H9 (cell line): ENCODE measurements at regions not wholly inside any gene's neighbourhood (a gene's known extent, or its start where the extent isn't known, plus 50 kb on each side); places are given as distances from the start of the nearest gene placed in this dataset.

ENCODE experiments used
- DNase-seq: peaks from one replicate; pipeline ENCODE4 v3.0.0-alpha.2; 2017
- H2AFZ ChIP-seq: one replicate; pipeline ENCODE4 v1.6.1; 2013; ENCODE audit warnings: mild to moderate bottlenecking, low read length, control low read depth, moderate library complexity
- H2AK5ac ChIP-seq: 2 replicates; pipeline ENCODE4 v1.6.1; 2013; ENCODE audit warnings: low read length, control low read depth, mixed read lengths; ENCODE audit not compliant: insufficient read length
- H2BK120ac ChIP-seq: one replicate; pipeline ENCODE4 v1.6.1; 2013; ENCODE audit warnings: low read depth, mild to moderate bottlenecking, low read length, control low read depth, inconsistent platforms; ENCODE audit not compliant: poor library complexity, severe bottlenecking
- H2BK12ac ChIP-seq: 2 replicates; pipeline ENCODE4 v1.6.1; 2013; ENCODE audit warnings: low read length, control low read depth, mixed read lengths, low read depth; ENCODE audit not compliant: insufficient read length
- H2BK15ac ChIP-seq: 2 replicates; pipeline ENCODE4 v1.6.1; 2013; ENCODE audit warnings: low read depth, low read length, control low read depth
- H2BK20ac ChIP-seq: one replicate; pipeline ENCODE4 v1.6.1; 2013; ENCODE audit warnings: low read depth, mild to moderate bottlenecking, low read length, control low read depth, inconsistent platforms; ENCODE audit not compliant: poor library complexity, severe bottlenecking
- H2BK5ac ChIP-seq: 2 replicates; pipeline ENCODE4 v1.6.1; 2013; ENCODE audit warnings: low read length, control low read depth, mixed read lengths; ENCODE audit not compliant: insufficient read length
- H3K14ac ChIP-seq: 2 replicates; pipeline ENCODE4 v1.6.1; 2013; ENCODE audit warnings: low read length, control low read depth; ENCODE audit not compliant: insufficient read depth
- H3K18ac ChIP-seq: 2 replicates; pipeline ENCODE4 v1.6.1; 2013; ENCODE audit warnings: low read depth, mild to moderate bottlenecking, mixed read lengths, low read length, control low read depth; ENCODE audit not compliant: insufficient read length
- H3K23ac ChIP-seq: 2 replicates; pipeline ENCODE4 v1.6.1; 2013; ENCODE audit warnings: low read length, control low read depth, mixed read lengths, low read depth; ENCODE audit not compliant: insufficient read length
- H3K23me2 ChIP-seq: 2 replicates; pipeline ENCODE4 v1.6.1; 2013; ENCODE audit warnings: low read depth, mild to moderate bottlenecking, mixed read lengths, low read length, control low read depth; ENCODE audit not compliant: insufficient read length, poor library complexity, severe bottlenecking
- H3K27ac ChIP-seq: 2 replicates; pipeline ENCODE4 v1.5.1; 2013; ENCODE audit warnings: low read length, control low read depth, mixed read lengths, low read depth; ENCODE audit not compliant: insufficient read length
- H3K27me3 ChIP-seq: 2 replicates; pipeline ENCODE4 v1.6.1; 2013; ENCODE audit warnings: low read length, control low read depth, inconsistent platforms; ENCODE audit not compliant: insufficient read depth
- H3K4ac ChIP-seq: 2 replicates; pipeline ENCODE4 v1.6.1; 2013; ENCODE audit warnings: low read depth, mild to moderate bottlenecking, control low read depth, inconsistent platforms, low read length, moderate library complexity
- H3K4me1 ChIP-seq: 2 replicates; pipeline ENCODE4 v1.6.1; 2013; ENCODE audit warnings: low read length, control low read depth, inconsistent platforms; ENCODE audit not compliant: insufficient read depth
- H3K4me2 ChIP-seq: 2 replicates; pipeline ENCODE4 v1.6.1; 2013; ENCODE audit warnings: low read length, control low read depth, mixed read lengths; ENCODE audit not compliant: insufficient read length, insufficient read depth
- H3K56ac ChIP-seq: 2 replicates; pipeline ENCODE4 v1.6.1; 2013; ENCODE audit warnings: low read depth, mild to moderate bottlenecking, mixed read lengths, low read length, control low read depth; ENCODE audit not compliant: insufficient read length
- H3K79me1 ChIP-seq: 2 replicates; pipeline ENCODE4 v1.6.1; 2013; ENCODE audit warnings: low read depth, mild to moderate bottlenecking, moderate library complexity, low read length, control low read depth, inconsistent platforms; ENCODE audit not compliant: insufficient read depth, poor library complexity, severe bottlenecking
- H3K79me2 ChIP-seq: 2 replicates; pipeline ENCODE4 v1.6.1; 2013; ENCODE audit warnings: low read length, control low read depth, inconsistent platforms; ENCODE audit not compliant: insufficient read depth
- H3K9ac ChIP-seq: 2 replicates; pipeline ENCODE4 v1.6.1; 2013; ENCODE audit warnings: low read length, control low read depth, mixed read lengths; ENCODE audit not compliant: insufficient read length; ENCODE audit errors: extremely low read depth
- H3K9me3 ChIP-seq: one replicate; pipeline ENCODE4 v1.6.1; 2013; ENCODE audit warnings: low read depth, low read length, inconsistent platforms; ENCODE audit not compliant: control insufficient read depth
- H3T11ph ChIP-seq: one replicate; pipeline ENCODE4 v1.6.1; 2013; ENCODE audit warnings: mild to moderate bottlenecking, low read length, control low read depth, inconsistent platforms
- H4K20me1 ChIP-seq: one replicate; pipeline ENCODE4 v1.6.1; 2013; ENCODE audit not compliant: control insufficient read depth, insufficient read length, insufficient read depth
- H4K5ac ChIP-seq: 2 replicates; pipeline ENCODE4 v1.6.1; 2013; ENCODE audit warnings: low read depth, mild to moderate bottlenecking, mixed read lengths, low read length, control low read depth; ENCODE audit not compliant: insufficient read length
- H4K8ac ChIP-seq: replicated peaks from 2 replicates; pipeline ENCODE4 v1.6.1; 2013; ENCODE audit warnings: low read length, control low read depth, mixed read lengths, low read depth; ENCODE audit not compliant: insufficient read length
- H4K91ac ChIP-seq: 2 replicates; pipeline ENCODE4 v1.6.1; 2013; ENCODE audit warnings: low read depth, mild to moderate bottlenecking, moderate library complexity, mixed read lengths, low read length, control low read depth; ENCODE audit not compliant: insufficient read length
- H3K27ac Mint-ChIP-seq, 3 experiments: 2 replicates in 2 of 3; 3 replicates in 1 of 3; pipeline ENCODE4 v1.8.0; 2020 to 2021; ENCODE audit warnings: mixed read lengths in 3 of 3, mild to moderate bottlenecking in 1 of 3, moderate library complexity in 1 of 3
- H3K27me3 Mint-ChIP-seq: 2 replicates; pipeline ENCODE4 v1.8.0; 2021; ENCODE audit warnings: low read depth, mild to moderate bottlenecking, moderate library complexity, mixed read lengths
- H3K36me3 Mint-ChIP-seq, 3 experiments: 2 replicates in 2 of 3; 3 replicates in 1 of 3; pipeline ENCODE4 v1.8.0; 2020 to 2021; ENCODE audit warnings: low read depth in 3 of 3, mixed read lengths in 3 of 3; ENCODE audit not compliant: insufficient read depth in 1 of 3
- H3K4me1 Mint-ChIP-seq, 2 experiments: 2 replicates each; pipeline ENCODE4 v1.8.0; 2020; ENCODE audit warnings: mixed read lengths in 2 of 2
- H3K4me3 Mint-ChIP-seq, 2 experiments: 2 replicates in 1 of 2; 3 replicates in 1 of 2; pipeline ENCODE4 v1.8.0; 2020 to 2021; ENCODE audit warnings: mild to moderate bottlenecking in 2 of 2, mixed read lengths in 2 of 2, moderate library complexity in 1 of 2
- H3K9me3 Mint-ChIP-seq, 2 experiments: 2 replicates in 1 of 2; 3 replicates in 1 of 2; pipeline ENCODE4 v1.8.0; 2020; ENCODE audit warnings: mild to moderate bottlenecking in 2 of 2, mixed read lengths in 2 of 2, moderate library complexity in 1 of 2
- WGBS: extraction: QIAGEN DNeasy Blood & Tissue Kit; methylation state at CpG from one replicate; pipeline ENCODE4 v1.1.7; 2013; ENCODE audit warnings: missing lambda C conversion rate, low lambda C conversion rate, mixed read lengths; ENCODE audit not compliant: insufficient read length; ENCODE audit errors: extremely low coverage; 5-methylcytosine and 5-hydroxymethylcytosine counted together
- TF ChIP-seq, protein P1 (sequence below): fragments of 200-600 bp; sonication (generic); conservative IDR thresholded peaks from 3 replicates; pipeline ENCODE4 v1.8.0; 2021; ENCODE audit warnings: antibody characterized with exemption, mild to moderate bottlenecking

DNA sequence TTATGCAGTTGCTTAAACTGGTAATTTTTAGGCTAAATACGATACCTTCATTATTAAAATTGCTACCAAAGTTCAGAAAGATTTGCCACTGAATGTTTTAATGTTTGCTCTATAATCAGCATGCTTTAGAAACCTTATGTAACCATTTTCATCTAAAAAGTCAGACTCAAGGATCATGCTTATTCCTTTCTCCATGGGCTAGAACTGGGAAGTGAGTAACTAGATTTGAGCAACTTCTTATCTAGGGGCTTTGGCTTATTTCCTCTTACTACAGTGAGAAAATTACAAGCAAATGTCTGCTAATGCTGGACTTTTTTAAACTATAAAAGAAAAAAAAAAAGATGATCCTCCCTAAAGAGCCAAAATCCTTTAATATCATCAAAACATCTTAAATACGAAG, 215.9 kb downstream of the CRPPA start:
- Histone ChIP-seq H2AFZ (no peak overlapping the region), H2BK20ac (peak overlapping the region; percentile 45), H2BK15ac (no peak overlapping the region), H3K23ac (no peak overlapping the region), H3K9me3 (no peaks in the 10 kb centered on the region), H3K18ac (no peak overlapping the region), H3K4me1 (peaks cover 3% of the 10 kb centered on the region; the same call in 1 of the 2 replicates), H3K79me1 (no peaks in the 10 kb centered on the region), H2BK120ac (no peak overlapping the region), H2BK5ac (no peak overlapping the region), H3K27me3 (no peaks in the 10 kb centered on the region), H3K27ac (no peak overlapping the region), H2AK5ac (no peak overlapping the region), H3K79me2 (no peaks in the 10 kb centered on the region), H3K23me2 (no peaks in the 10 kb centered on the region), H3K14ac (no peak overlapping the region), H4K8ac (no peak overlapping the region), H3K9ac (no peak overlapping the region), H3K4me2 (no peak overlapping the region), H2BK12ac (no peak overlapping the region), H4K5ac (no peak overlapping the region), H3K4ac (no peak overlapping the region), H3K56ac (no peak overlapping the region), H4K20me1 (no peaks in the 10 kb centered on the region), H3T11ph (no peak overlapping the region), H4K91ac (no peak overlapping the region)
- Mint-ChIP-seq H3K27me3 (no peaks in the 10 kb centered on the region), H3K27ac (peak overlapping the region; percentile 31 to 78 (median 63); a peak in 5 of 7 replicates), H3K4me1 (peaks cover 19 to 21% of the 10 kb centered on the region in 2 experiments), H3K36me3 (no peaks in the 10 kb centered on the region), H3K4me3 (no peak overlapping the region), H3K9me3 (no peaks in the 10 kb centered on the region)
- no peak for DNase-seq
- TF ChIP-seq, protein P1, sequence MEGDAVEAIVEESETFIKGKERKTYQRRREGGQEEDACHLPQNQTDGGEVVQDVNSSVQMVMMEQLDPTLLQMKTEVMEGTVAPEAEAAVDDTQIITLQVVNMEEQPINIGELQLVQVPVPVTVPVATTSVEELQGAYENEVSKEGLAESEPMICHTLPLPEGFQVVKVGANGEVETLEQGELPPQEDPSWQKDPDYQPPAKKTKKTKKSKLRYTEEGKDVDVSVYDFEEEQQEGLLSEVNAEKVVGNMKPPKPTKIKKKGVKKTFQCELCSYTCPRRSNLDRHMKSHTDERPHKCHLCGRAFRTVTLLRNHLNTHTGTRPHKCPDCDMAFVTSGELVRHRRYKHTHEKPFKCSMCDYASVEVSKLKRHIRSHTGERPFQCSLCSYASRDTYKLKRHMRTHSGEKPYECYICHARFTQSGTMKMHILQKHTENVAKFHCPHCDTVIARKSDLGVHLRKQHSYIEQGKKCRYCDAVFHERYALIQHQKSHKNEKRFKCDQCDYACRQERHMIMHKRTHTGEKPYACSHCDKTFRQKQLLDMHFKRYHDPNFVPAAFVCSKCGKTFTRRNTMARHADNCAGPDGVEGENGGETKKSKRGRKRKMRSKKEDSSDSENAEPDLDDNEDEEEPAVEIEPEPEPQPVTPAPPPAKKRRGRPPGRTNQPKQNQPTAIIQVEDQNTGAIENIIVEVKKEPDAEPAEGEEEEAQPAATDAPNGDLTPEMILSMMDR = no peak
- no CpG with 5 or more reads among the region's 2 CpGs for WGBS
